SH-SY5Y (cell line): ENCODE measurements at regions not wholly inside any gene's neighbourhood (a gene's known extent, or its start where the extent isn't known, plus 50 kb on each side); places are given as distances from the start of the nearest gene placed in this dataset.

Source experiments
- GATA2 ChIP-seq: IDR thresholded peaks from 2 replicates; pipeline ENCODE4 v1.6.1; 2011; ENCODE audit warnings: mild to moderate bottlenecking, low read depth, low read length
- GATA3 ChIP-seq: IDR thresholded peaks from 2 replicates; pipeline ENCODE4 v1.6.1; 2011; ENCODE audit warnings: low read depth, mild to moderate bottlenecking, low read length, moderate library complexity

DNA sequence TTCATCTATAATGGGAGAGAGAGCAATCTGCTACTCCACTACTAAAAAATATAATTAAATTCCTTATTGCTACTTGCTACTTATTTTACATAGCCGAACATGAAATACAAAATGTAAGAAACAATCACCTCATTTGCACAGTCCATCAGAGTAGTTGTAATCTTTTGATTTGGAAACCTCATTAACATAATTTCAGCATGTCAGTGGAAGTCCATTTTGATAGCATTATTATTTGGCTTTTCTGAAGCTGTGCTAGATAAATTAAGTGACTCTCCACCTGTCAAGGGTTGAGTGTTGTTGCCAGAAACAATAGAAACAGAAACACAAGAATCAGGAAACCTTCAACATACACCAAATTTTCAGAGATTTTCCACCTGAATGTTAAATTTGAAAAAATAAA lies 250.0 kb downstream of the RFPL4B start:
- TF ChIP-seq GATA2 (no peak), GATA3 (no peak)
